Anterior cingulate cortex (tissue), 58 donors: ENCODE measurements at regions not wholly inside any gene's neighbourhood (a gene's known extent, or its start where the extent isn't known, plus 50 kb on each side); places are given as distances from the start of the nearest gene placed in this dataset.
A peak's percentile ranks its signal among the peaks of the same experiment; 100 is the strongest.

Experiments used
- DNase-seq, 58 donors: peaks; one replicate each; lab custom pipeline; 2025; lab: John Stamatoyannopoulos, UW

GRCh38 chr1:168391851-168392681, 111.4 kb downstream of the TBX19 start:
- DNase-seq: peak in 6 of 58 donors; percentile 8 to 29 (median 20)

DNA sequence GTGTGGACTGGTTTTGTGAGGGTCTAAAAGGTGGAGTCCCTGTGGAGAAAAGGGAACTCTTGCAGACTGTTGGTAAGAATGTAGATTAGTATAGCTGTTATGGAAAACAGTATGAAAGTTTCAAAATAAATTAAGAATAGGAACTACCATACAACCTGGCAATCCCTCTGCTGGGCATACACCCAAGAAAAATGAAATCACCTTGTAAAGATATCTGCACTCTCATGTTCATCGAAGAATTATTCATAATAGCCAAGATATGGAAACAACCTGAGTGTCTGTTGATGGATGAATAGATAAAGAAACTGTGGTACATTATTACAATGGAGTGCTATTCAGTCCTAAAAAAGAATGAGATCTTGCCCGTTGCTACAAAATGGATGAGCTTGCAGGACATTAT, 109.6 kb downstream of the TBX19 start:
- DNase-seq: no peak

DNA sequence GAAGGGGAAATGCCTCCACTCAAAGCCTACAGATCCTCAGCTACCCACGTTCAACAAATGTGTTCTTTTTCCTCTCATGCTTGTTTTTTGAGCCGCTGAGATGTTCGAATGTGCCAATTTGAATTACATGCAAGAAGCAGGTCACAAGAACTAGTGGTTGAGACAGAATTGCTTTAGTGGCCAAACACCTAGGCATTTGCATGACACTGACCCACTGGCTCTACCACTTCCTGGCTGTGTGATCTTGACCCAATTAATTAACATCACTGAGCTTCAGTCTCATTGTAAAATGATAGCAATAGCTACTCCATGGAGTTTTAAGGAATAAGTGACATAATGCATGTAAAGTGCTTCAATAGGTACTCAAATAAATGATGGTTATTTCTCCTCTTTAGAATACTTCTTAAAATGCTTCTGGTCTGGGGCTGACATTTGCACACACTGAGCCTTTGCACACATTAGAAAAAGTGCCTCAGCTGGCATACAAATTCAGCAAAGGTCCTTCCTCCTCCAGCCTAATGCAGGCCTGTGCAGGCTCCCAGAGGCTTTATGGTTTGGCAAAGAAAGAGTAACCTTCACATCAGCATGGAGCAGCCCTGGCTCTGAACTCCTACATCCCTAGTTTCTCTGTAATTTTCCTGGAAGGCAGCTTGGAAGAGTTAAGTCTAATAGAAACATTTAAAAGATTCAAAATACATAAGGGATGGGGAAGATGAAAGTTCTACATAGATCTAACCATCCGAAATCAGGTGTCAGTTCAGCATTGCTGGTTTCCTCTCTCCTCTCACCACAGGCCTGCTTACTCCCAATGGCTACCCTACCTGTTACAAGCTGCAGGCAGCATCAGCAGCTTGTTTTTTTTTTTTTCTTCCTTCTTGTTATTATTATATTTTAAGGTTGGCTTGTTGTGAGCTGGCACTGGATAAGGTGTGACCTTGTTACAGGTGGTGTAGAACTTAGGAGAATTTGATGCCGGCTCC, 107.4 kb downstream of the TBX19 start:
- DNase-seq: peak in 1 of 58 donors; percentile 25

DNA sequence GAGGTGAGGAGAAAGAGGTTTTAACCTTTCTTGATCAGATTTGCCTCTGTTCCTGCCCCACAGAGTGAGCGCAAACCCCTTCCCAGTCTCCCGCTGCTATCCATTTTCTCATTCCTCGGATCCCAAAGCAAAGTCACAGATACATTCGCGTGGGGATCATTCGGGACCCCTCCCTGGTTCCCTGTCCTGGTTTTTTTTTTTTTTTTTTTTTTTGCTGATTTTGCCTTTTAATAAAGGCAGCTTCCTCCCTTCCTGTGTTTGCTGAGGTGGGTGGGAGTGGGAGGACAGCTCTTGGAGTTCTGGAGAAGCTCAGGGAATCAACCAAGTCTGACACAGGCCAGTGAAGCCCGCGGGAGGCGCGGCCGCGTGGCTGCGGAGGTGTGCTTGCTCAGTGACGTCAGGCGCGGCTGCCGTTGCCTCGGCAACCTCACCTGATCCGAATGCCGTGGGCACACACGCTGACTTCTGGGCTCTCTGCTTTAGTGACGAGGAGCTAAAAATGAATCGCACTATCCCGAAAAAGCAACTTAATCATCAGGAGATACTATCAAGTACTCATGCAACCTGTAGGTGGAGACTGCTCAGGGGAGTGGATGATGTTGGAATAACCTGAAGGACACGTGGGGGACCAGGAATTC, 106.4 kb downstream of the TBX19 start:
- peak in 47 of 58 donors; percentile 7 to 79 (median 46) for DNase-seq

DNA sequence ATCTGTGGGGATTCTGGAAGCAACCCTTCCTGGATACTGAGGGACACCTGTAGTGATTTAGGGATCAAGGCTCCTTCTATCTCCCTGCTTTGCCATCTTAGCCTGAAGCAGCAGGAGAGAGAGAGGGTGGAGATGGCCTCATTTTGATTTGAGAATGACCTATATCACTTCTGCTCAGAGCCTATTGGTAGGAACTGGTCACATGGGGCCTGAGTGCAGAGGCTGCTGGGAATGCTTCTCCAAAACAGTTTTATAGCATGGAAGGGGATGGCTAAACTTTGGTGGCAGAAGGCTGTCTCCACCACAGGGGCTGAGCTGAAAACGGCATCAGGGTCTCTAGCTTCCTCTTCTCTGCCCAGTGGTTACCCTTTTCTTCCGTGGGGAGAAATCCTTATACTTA, 105.8 kb downstream of the TBX19 start:
- no peak for DNase-seq

- no peak for DNase-seq
These were observed 101.2 kb downstream of the TBX19 start for GRCh38 chr1:168381850-168382249.

- no peak for DNase-seq
These were observed 100.3 kb downstream of the TBX19 start for GRCh38 chr1:168380945-168381344.

GRCh38 chr1:168379104-168379860, 98.6 kb downstream of the TBX19 start:
- no peak for DNase-seq

GRCh38 chr1:168375566-168376300, 95.1 kb downstream of the TBX19 start:
- no peak for DNase-seq

- peak in 7 of 58 donors; percentile 4 to 27 (median 15) for DNase-seq
These were observed 93.9 kb downstream of the TBX19 start for GRCh38 chr1:168374566-168374965.

GRCh38 chr1:168373869-168374268, 93.2 kb downstream of the TBX19 start:
- DNase-seq: peak in 31 of 58 donors; percentile 6 to 80 (median 40)

DNA sequence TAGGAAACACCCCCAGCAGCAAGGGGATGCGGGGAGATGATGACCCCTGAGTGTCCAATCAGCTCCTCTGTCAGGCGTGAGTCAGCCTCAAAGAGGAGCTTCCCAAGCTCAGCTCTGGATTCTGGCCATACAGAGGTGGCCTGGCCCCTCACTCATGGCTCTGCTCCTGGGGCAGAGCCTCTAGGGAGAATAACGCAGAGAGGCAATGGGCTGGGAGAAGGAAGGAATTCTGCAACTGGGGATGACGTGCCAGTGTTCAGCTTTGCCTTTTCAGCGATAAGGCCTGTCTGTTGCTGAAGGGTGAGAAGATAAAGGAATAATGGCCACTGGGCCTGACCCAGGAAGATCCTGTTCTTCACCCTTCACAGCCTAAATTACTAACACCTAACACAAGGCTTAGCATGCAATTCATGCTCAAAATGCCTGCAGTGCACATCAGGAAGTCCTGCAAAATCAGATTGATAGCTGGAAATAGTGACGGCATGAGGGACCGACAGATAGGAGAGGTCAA, 92.2 kb downstream of the TBX19 start:
- DNase-seq: no peak

GRCh38 chr1:168372307-168372706, 91.6 kb downstream of the TBX19 start:
- DNase-seq: peak in 8 of 58 donors; percentile 9 to 66 (median 18)

- DNase-seq: no peak
These were observed 90.8 kb downstream of the TBX19 start for GRCh38 chr1:168371477-168371876.

GRCh38 chr1:168370586-168370985, 89.9 kb downstream of the TBX19 start:
- no peak for DNase-seq

DNA sequence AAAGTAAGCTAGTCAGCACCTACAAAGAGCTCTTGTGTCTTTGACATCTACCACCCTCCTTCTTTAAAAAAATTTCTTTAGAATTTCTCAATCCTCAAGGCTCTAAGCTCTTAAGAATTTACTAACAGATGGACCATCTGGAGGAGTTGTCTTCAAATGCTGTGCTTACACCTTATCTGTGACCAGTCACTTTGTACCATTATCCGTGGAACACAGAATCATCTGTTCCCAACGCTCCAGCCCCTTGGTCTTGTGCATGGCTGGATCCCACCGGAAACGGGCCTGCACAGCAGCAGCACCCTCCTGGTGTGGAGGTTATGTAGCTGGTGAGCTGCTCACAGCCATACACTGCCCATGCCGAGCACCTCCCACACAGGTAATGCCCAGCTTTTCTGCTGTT, 89.0 kb downstream of the TBX19 start:
- DNase-seq: no peak

DNA sequence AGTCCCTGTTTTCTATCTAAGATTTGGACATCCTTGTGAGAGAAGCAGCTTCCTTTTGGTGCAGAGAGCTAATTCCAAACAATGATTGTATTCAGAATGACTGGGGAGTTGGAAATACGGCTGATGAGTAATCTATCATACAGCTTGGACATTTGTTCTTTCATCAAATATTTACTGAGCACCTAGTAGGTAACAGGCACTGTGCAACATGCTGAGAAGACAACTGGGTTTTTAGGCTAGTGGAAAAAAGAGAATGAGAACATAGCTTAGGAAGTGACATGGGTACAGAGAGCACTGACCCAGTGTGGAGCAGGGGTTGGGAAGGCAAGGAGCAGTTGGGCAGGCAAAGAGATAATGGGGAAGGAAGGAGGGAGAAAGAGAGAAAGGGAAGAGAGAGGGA, 87.5 kb downstream of the TBX19 start:
- DNase-seq: no peak

DNA sequence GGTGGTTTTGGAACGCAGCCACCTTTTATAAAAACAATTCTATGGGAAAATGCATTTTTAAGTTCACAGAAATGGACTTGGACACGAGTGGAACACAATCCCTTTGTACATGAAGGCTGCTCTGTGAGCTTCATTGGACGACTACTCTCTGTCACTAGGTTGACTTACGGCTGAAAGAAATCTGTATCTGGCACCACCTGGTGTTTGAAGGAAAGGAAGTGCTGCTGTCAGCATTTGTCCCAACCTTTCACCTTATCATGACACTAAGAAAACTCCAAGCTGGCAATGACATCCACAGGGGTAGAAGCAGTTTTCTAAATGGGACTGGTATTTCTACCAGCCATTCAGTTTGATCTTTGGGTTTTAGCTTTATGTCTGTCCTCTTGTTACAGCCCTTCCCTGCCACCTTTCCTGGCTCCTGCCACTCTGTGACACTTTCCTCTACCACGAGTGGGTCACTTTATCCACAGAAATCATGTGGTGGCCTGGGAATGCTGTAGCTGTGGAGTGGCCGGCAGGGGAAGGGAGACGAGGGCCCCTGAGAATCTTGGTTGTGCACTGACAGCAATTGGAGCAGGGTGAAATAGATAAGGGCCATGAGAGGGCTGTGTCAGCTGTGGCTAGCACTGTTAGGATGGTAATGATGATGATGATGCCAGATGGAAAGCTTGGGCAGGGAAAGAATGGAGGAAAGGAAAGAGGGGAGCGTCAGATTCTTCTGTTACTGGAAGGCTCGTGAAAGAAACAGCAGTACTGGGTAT, 85.2 kb downstream of the TBX19 start:
- DNase-seq: no peak
